ENCODE measurements at regions not wholly inside any gene's neighbourhood (a gene's known extent, or its start where the extent isn't known, plus 50 kb on each side); places are given as distances from the start of the nearest gene placed in this dataset.

DNA sequence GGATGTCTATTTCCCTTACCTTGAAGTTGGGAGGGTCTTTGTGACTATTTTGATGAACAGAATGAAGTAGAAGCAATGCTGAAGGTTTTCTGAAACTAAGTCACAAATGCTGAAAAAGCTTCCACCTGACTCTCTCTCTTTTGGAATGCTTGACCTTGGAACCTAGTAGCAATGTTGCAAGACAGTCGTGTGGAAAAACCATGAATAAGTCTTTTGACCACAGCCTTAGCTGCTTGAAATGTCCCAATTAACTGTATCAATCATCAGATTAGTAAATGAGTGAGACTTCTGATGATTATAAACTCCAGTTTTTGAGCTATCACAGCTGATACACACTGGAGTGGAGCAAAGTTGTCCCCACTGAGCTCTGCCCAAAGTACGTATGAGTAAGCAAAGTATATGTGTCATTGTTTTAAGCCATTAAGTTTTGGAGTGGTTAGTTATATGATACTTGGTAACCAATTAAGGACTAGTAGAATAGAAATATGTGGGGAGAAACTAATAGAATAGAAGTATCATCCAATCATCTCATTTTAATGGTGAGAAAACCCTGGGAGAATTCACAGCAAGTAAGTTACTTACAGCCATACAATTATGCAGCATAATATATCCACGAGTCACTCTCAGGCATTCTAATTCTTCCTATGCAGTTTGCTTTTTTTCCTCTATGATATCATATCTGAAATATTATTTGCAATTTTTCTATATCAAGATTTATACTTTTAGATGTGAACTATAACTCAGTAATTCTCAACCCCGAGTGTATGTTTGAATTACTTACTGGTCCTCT, 1010.6 kb downstream of the ROBO2 start:
- Histone ChIP-seq H3K4me1 (ENCODE audit: insufficient read depth, low read length) (no peaks in the 10 kb centered on the region), H2AK5ac (ENCODE audit: insufficient read length, low read length) (no peak overlapping the region), H2BK120ac (ENCODE audit: low read depth, low read length, poor library complexity, severe bottlenecking) (no peak overlapping the region), H3K23me2 (ENCODE audit: insufficient read length, low read depth, low read length, poor library complexity, severe bottlenecking) (no peaks in the 10 kb centered on the region), H4K5ac (ENCODE audit: insufficient read length, low read depth, low read length) (no peak overlapping the region), H3T11ph (ENCODE audit: low read length) (no peak overlapping the region), H3K23ac (ENCODE audit: insufficient read length, low read depth, low read length) (no peak overlapping the region), H3K14ac (ENCODE audit: insufficient read depth, low read length) (no peak overlapping the region), H3K27ac (ENCODE audit: insufficient read length, low read depth, low read length) (no peak overlapping the region), H4K91ac (ENCODE audit: insufficient read length, low read depth, low read length) (no peak overlapping the region), H4K20me1 (ENCODE audit: control insufficient read depth, insufficient read depth, insufficient read length) (no peaks in the 10 kb centered on the region), H3K27me3 (ENCODE audit: insufficient read depth, low read length) (no peaks in the 10 kb centered on the region), H3K9me3 (ENCODE audit: control insufficient read depth, low read depth, low read length) (no peaks in the 10 kb centered on the region), H2BK15ac (ENCODE audit: low read depth, low read length) (no peak overlapping the region), H2BK5ac (ENCODE audit: insufficient read length, low read length) (no peak overlapping the region), H3K4ac (ENCODE audit: low read depth, low read length) (no peak overlapping the region), H3K18ac (ENCODE audit: insufficient read length, low read depth, low read length) (no peak overlapping the region), H4K8ac (replicated peaks; ENCODE audit: insufficient read length, low read depth, low read length) (no peak overlapping the region), H3K9ac (ENCODE audit: extremely low read depth, insufficient read length, low read length) (no peak overlapping the region), H3K56ac (ENCODE audit: insufficient read length, low read depth, low read length) (no peak overlapping the region), H2BK20ac (ENCODE audit: low read depth, low read length, poor library complexity, severe bottlenecking) (no peak overlapping the region), H3K4me2 (ENCODE audit: insufficient read depth, insufficient read length, low read length) (no peak overlapping the region), H3K79me2 (ENCODE audit: insufficient read depth, low read length) (no peaks in the 10 kb centered on the region), H2AFZ (ENCODE audit: low read length) (no peak overlapping the region), H3K79me1 (ENCODE audit: insufficient read depth, low read depth, low read length, poor library complexity, severe bottlenecking) (no peaks in the 10 kb centered on the region), H2BK12ac (ENCODE audit: insufficient read length, low read depth, low read length) (no peak overlapping the region)
- H3K36me3 Mint-ChIP-seq (ENCODE audit: insufficient read depth in 1 of 3, low read depth in 3 of 3) = peaks cover 0 to 1% (median 0%) of the 10 kb centered on the region in 3 experiments; a peak in 1 of 7 replicates
- TF ChIP-seq, protein P1, sequence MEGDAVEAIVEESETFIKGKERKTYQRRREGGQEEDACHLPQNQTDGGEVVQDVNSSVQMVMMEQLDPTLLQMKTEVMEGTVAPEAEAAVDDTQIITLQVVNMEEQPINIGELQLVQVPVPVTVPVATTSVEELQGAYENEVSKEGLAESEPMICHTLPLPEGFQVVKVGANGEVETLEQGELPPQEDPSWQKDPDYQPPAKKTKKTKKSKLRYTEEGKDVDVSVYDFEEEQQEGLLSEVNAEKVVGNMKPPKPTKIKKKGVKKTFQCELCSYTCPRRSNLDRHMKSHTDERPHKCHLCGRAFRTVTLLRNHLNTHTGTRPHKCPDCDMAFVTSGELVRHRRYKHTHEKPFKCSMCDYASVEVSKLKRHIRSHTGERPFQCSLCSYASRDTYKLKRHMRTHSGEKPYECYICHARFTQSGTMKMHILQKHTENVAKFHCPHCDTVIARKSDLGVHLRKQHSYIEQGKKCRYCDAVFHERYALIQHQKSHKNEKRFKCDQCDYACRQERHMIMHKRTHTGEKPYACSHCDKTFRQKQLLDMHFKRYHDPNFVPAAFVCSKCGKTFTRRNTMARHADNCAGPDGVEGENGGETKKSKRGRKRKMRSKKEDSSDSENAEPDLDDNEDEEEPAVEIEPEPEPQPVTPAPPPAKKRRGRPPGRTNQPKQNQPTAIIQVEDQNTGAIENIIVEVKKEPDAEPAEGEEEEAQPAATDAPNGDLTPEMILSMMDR (conservative IDR thresholded peaks at IDR 0.05) = no peak
- no peak overlapping the region for H3K4me3 Mint-ChIP-seq
- DNase-seq = no peak
- no peak overlapping the region for H3K27ac Mint-ChIP-seq
- H3K4me1 Mint-ChIP-seq = peaks cover 3 to 5% of the 10 kb centered on the region in 2 experiments; a peak in 3 of 4 replicates
- peaks cover 0 to 2% of the 10 kb centered on the region in 2 experiments; a peak in 1 of 5 replicates for H3K9me3 Mint-ChIP-seq
- no CpG with 5 or more reads among the region's 4 CpGs for WGBS (ENCODE audit: extremely low coverage, insufficient read length, low lambda C conversion rate)
- H3K27me3 Mint-ChIP-seq (ENCODE audit: low read depth) = no peaks in the 10 kb centered on the region
